ENCODE measurements at regions not wholly inside any gene's neighbourhood (a gene's known extent, or its start where the extent isn't known, plus 50 kb on each side); places are given as distances from the start of the nearest gene placed in this dataset.

GRCh38 chr11:27178859-27179258 is 138.2 kb downstream of the BBOX1 start:
- Histone ChIP-seq H3K27me3 (ENCODE audit: control insufficient read depth, insufficient read depth, low read length) (no peaks in the 10 kb centered on the region), H3K36me3 (replicated peaks; ENCODE audit: control insufficient read depth, insufficient read depth, low read length) (no peaks in the 10 kb centered on the region), H3K4me3 (ENCODE audit: insufficient read depth, low read depth, low read length) (no peak overlapping the region)
- no peak for DNase-seq

Data from H7 (cell line).